HG03095 (cell line): ENCODE measurements at regions not wholly inside any gene's neighbourhood (a gene's known extent, or its start where the extent isn't known, plus 50 kb on each side); places are given as distances from the start of the nearest gene placed in this dataset.
"Not testable (repeated sequence)": the region's sequence is repeated elsewhere in the genome, so short reads cannot be mapped to it uniquely, and the experiment has no call there.

ENCODE experiments used
- ATAC-seq: cut with Tn5 transposase; IDR thresholded peaks from one replicate; pipeline ENCODE4 v1.9.1; 2021; ENCODE audit warnings: moderate library complexity; ENCODE audit not compliant: unreplicated experiment

DNA sequence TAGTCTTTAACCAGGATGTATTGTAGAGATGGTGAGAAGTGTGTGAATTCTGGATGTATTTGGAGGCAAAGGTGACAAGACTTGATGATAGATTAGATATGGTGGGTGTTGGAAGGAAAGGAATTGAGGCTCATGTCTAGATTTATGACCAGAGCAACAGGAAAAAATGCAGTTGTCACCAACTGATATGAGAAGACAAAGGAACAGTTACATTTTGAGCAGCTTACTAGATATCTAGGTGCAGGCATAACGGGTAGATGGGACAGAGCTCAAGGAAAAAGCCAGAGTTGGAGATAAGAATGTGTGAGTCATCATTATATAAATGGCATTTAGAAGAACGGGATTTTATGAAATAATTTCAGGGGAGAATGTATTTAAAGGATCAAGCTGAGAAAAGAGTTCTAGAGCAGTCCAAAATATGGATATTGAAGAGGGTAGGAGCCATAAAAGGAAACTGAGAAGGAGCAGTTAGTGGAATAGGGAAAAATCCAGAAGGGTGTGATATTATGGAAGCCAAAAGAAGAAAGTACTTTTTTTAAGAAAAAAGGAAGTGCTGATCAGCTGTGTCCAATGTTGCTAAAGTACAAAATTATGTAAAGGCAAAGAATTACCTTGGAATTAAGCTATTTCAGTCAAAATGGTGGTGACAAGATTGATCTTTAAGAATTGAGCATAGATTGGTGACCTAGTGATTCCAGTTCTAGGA is 262.5 kb downstream of the CGGBP1 start:
- no peak for ATAC-seq

DNA sequence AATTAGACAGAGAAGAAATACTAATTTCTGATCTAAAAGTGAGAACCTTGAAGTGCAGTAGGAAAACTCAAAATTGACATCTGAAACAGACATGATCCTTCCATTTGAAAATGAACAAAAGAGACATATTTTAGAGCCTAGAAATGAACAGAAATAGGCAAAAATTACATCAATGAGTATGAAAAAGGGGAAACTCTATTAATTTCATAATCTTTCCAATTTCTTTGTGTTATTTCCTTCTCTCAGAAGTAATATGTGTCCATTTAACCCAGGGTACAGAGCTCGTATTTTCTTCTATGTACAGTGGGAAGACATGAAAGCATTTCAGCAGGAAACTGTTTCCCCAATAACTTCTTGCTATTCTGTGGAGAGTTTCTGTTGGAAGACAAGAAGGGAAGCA is 263.1 kb downstream of the CGGBP1 start:
- no peak for ATAC-seq

DNA sequence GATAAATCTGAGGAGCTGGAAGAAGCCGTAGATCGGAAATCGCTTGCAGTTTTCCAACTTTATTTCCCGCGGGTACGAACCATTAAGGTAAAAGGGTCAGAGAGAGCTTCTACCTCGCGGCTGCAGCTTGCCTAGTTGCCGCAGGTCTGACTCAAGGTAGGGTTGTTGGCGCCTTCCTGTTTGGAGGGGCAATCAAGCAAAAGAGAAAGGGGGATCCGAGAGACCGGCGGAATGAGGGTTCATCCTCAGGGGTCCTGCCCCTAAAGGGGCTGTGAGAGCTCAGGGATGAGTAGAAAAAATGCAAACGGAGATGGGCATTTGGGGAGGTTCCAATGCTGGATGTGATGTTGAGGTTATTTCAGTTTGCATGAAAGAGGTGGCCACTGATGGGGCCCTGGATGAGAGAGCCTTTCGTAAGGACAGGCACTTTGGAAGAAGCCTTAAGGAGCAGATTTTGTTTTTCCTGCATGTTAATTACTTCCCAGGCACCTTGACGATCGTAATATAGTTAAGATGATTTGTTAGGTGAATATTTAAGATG is 265.4 kb downstream of the CGGBP1 start:
- no peak for ATAC-seq

DNA sequence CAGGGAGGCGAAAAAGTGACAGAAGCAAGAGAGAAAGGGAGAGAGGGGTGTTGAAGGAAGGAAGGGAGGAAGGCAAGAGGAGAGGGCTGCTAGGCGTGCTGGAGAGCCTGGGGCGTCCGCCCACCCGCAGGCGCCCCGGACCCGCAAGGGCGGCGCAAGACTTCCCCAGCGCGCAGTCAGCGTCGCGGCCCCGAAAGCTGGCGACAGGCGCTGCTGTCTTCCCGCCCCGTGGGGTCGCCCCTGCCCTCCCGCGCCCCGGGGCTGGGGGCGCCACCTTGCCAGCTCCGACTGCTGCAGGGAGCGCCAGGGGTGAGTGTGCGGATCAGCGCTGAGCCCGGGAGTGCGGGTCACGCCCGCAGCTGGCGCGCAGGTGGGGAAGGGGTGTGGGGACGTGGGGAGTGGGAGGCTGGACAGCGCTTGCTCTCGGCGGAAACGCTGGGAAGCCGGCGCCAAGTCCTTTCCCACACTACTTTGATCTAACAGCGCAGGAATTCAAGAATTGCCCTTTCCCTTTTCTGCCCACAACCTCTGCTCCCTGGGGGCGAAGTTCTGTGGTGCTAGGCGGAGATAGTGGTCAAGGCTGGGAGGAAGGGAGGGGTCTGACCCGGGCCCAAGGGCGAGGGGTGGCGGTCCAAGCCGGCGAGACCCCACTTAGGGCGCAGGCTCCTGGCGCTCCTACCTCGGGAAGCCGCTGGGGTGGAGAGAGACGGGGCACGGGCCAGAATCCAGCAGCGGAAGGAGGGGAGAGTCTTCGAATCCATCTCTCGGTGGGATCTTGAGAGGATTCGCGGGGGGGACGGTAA is 266.1 kb downstream of the CGGBP1 start, which contains the start of gene HTR1F:
HTR1F (plus strand) TSS at position 173 of the 803 bp plus-strand sequence.
- no peak for ATAC-seq

DNA sequence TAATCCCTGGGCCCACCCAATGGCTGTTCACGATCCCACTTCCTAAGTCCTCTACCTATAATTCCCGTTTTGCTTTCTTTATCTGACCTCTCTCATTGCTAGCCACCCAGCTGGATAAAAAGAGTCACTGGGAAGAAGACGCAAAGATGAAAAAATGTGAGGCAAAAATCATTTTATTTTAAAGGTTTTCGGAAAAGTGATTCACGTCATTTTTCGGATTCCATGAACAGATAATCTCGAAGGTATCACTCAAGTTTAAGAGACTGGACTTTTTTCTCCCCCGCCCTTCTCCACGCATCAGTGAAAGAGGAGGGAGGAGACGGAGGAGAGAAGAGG is 266.6 kb downstream of the CGGBP1 start:
- ATAC-seq, result no peak

DNA sequence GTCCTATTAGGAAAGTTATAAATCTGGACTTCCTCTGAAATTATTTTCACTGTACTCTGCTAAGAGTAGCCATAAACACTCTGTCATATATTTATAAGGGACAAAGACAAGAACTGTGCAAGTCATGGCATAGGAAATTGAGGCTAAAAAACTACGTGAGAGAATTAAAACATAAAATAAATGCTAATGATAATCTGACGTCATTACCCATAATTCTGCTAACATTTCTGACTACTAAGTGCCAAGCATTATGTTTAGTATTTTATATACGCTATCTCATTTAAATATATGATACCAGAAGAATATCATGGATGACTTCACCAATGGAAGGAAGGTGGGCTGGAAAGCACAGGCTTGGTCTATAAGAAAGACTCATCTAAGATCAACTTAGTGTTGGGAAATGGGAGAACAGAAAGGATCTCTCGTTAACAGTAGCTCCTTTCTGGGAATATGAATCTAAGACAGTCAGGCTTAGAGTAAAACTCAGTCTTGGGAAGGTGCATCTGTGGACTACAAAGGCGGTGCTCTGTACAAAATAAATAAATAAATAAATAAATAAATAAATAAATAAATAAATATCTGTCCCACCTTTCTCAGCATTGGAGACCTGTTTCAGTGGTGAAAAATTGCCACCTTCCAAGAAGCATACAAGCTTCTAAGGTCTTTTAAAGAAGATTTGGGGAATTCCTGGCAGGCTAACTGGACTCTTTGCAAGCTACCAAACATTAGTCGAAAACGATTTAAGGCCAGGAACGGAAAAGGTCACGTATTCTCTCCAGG is 267.4 kb downstream of the CGGBP1 start:
- ATAC-seq, result no peak

DNA sequence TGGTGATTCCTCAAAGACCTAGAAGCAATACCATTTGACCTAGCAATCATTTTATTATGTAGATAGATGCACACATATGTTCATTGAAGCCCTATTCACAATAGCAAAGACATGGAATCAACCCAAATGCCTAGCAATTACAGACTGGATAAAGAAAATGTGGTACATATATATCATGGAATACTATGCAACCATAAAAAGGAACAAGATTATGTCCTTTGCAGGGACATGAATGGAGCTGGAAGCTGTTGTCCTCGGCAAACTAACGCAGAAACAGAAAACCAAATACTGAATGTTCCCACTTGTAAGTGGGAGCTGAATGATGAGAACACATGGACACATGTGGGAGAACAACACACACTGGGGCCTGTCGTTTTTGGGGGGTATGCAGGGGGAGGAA is 269.8 kb downstream of the CGGBP1 start:
- not testable (repeated sequence) for ATAC-seq

DNA sequence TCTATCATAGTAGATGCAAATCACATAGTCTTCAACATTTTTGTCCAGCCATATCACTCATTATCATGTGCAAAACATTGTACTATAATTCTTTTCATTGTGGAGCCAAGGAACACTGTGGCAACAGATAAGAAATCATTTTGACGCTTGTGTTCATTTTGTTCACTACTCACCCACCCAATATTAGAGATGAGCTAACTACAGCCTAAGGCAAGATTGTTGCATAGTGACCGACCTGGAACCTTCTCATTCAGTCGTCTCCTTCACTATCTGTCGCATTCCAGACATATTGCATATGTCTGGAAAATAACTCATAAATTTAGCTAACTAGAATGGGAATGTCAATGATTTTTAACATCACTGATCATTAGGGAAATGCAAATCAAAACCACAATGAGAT is 270.3 kb downstream of the CGGBP1 start:
- no peak for ATAC-seq

DNA sequence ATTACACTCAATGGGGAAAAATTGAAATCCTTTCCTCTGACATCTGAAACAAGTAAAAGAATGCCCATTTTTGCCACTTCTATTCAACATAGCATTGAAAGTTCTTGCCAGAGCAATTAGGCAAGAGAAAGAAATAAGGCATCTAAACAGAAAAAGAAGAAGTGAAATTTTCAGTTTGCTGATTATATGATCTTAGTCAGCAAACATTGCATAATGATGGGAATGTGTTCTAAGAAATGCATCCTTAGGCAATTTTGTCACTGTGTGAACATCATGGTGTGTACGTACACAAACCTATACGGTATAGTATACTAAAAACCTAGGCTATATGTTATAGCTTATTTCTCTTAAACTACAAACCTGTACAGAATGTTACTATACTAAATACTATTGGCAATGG is 278.0 kb downstream of the CGGBP1 start:
- ATAC-seq, result no peak

DNA sequence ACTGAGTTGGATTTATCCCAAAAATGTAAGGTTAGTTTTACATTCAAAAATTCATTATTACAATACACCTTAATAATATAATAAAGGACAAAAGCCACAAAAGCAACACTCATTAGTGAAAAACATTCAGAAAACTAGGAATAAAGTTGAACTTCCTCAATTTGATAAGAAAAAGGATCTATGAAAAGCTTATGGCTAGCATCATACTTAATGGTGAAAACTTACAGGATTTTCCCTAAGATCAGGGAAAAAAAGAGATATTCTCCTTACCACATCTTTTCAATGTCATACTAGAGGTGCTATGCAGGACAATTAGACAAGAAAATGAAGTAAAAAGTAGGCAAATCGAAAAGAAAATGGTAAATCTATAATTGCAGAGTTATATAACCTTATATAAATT is 279.9 kb downstream of the CGGBP1 start:
- ATAC-seq, result no peak

DNA sequence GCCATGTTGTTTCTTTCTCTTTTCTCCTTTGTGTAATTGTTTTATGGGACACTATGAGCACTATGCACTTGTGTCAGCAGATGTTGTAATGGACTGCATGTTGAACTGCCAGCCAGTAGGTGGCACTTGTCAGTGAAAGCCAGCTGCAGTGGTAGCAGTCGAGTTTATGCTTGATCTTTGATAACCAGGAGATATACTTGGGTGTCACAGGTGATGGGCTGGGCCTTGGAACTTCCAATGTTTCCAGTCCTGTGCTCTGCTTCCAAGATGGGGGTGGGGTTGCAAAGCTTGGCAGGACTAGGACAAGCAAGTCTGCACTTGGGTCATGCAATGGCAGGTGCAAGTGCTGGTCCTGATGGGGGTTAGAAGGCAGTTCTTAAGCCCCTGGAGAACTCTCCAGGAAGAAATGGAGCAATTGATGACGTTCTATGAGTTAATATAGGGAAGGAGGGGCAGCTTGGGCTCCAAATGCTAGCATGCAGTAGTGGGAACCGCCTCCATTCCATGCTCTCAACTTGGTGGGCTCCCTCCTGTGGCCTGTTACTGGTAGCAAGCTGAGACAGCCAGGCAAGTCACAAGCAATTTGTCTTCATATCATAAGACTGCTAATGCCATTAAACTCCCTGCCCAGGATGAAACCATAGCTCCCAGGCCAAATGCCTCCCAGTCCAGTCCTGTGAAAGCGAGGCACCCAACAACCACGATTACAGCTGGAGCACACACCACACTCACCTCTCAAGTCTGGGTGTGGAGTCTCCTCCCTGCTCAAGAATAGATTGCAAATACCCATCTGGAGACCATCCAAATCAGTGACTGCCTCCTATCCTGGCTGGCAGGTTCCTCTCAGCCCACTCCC is 287.2 kb downstream of the CGGBP1 start:
- peak; percentile 94 for ATAC-seq

DNA sequence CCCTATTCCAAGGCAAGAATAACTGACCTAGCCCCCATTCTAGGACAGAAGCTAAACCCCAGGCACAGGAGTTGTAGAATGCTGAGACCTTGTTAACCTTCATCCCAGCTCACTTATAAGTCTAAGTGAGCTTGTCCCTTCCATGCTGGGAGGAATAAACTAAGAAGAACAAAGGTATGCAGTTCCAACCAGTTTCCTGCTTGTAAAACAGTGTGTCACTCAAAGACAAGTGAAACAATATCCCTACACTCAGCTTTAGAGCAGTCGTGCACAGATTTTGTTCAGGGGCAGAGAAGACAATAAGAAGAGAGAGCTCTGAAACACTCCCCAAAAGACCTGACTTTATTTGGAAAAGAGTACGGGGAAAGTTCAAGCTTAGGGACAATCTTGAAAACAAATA is 292.1 kb downstream of the CGGBP1 start:
- ATAC-seq, result no peak

DNA sequence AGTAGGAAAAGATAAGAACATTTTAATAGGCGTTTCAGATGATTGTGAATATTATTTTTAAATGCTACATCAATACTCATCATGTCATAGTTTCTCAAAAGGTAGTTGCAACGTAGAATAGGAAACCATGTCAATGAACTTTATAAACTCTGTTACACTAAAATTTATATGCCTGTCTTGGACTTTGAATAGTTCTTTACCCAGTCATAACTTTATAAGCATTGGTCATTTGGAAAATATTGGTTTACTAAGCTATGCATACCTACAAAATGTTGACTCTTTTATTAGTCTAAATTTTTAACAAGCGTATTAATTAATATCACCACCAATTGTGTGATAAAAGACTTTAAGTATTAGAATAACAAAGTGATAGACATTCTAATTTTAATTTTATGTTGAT is 293.5 kb downstream of the CGGBP1 start:
- no peak for ATAC-seq

DNA sequence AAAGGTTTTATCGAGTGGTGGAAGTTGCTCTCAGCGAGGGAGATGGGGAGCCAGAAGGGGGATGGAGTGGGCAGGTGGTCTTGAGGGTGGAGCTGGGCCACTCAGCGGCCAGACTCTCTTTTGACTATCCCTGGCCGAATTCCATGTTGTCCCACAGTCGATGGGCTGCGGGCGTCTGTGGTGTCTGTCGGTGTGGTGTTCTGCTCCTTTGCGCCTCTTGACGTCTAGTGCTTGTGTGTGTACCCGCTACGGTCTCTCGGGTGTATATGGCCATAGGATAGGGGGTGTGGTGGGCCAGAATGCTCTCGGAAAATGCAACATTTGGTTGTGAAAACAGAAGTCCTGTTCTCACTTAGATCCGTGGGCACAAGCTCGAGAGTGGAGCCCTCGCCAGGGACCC is 297.0 kb downstream of the CGGBP1 start:
- no peak for ATAC-seq

DNA sequence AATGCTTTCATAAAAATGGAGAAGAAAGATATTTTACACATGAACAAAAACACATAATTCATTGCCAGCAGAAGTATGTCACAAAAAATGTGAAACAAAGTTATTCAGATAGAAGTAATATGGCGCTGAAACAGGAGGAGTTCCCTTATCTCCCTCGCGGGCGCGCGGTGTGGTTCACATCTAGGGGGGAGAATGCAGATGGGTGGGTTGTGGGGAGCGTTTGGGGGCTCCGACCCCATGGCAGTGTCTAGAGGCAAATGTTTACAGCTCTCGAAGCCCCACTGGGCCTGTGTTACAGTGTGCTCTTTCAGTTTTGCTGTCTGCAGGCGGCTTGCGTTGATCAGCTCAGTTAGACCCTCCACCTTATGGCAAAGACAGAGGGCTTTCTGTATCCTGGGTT is 297.5 kb downstream of the CGGBP1 start:
- ATAC-seq, result no peak

DNA sequence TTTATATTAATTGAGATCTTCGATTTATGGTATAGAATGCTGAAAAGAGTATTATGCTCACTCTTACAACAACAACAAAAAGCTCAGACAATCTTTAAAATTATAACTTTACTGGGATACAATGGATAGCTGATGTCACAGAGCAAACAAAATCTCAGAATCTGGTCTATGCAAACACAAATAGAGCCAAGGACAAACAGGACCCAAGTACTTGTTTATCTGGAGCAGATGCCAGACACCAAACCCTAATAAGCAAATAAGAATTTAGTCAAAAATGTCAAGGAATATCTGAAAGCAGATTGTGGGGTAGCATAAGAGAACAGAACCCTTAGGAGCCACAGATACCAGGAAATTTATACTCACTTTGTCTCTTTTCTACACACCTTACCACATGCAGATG is 302.2 kb downstream of the CGGBP1 start:
- ATAC-seq, result no peak

DNA sequence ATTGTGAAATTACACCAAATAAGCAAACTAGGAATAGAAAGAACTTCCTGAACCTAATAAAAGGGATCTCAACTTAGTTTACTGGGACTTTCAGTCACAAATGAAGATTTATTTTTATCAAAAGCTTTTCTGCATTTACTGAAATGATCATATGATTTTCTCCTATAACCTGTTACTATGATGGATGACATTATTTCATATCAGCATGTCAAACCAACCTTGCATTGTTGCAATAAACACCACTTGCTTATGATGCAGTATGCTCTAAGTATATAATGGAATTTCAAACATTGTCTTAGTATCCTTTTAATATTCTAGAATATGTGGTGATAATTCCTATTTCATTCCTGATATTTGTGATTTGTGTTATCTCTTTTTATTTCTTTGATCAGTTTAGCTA is 303.0 kb downstream of the CGGBP1 start:
- no peak for ATAC-seq

DNA sequence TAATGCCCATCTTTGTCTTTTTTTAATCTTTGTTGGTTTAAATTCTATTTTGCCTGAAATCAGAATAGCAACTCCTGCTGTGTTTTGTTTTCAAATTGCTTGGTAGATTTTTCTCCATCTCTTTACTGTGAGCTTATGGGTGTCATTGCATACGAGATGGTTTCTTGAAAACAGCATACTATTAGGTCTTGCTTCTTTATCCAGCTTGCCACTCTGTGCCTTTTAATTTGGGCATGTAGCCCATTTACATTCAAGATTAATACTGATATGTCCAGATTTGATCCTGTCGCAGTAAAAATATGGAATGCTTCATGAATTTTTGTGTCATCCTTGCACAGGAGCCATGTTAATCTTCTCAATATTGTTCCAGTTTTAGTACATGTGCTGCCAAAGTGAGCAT is 316.6 kb downstream of the CGGBP1 start:
- ATAC-seq, result no peak

DNA sequence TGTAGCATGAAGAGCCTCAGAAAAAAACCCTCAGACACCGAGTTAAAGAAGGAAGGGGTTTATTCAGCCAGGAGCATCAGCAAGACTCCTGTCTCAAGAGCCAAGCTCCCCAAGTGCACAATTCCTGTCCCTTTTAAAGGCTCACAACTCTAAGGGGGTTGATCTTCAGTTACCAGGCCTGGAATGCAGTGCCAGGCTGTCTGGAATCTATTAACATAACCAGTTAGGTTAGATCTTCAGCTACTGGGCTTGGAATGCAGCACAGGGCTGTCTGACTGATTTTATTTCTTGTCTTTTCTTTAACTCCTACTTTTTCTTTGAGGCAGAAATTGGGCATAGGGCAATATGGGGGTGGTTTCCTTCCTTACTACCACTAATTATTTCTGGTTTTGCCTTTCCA is 317.9 kb downstream of the CGGBP1 start:
- ATAC-seq, result not testable (repeated sequence)

DNA sequence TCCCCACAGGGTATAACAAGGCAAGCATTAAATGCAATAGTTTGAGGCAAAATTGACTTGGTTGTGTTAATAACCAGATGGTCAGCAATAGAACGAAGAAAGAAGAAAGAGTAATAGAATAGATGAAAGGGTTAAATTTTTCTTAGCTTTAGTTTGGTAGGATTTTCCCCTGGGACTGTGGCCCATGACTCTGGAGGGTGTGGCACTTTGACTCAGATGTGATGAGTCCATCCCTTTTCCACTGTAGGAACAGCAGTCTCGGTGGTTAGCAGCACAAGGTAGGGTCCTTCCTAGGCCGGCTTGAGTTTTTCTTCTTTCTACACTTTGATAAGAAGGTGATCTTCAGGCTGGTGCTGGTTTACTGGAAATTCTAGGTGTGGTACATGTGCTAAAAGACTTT is 321.0 kb downstream of the CGGBP1 start:
- ATAC-seq, result not testable (repeated sequence)
